22Rv1 (cell line): ENCODE measurements at regions not wholly inside any gene's neighbourhood (a gene's known extent, or its start where the extent isn't known, plus 50 kb on each side); places are given as distances from the start of the nearest gene placed in this dataset.

Experiments used
- H3K27ac ChIP-seq: fragments of 450-650 bp; 2 replicates; pipeline ENCODE4 v1.5.1; 2017
- ZFX ChIP-seq: fragments of 450-650 bp; IDR thresholded peaks from 2 replicates; pipeline ENCODE4 v1.6.1; 2017; ENCODE audit warnings: antibody characterized with exemption, borderline replicate concordance
- TF ChIP-seq, protein P1 (sequence below): fragments of 450-650 bp; IDR thresholded peaks from 2 replicates; pipeline ENCODE4 v1.5.1; 2017; ENCODE audit warnings: mild to moderate bottlenecking

DNA sequence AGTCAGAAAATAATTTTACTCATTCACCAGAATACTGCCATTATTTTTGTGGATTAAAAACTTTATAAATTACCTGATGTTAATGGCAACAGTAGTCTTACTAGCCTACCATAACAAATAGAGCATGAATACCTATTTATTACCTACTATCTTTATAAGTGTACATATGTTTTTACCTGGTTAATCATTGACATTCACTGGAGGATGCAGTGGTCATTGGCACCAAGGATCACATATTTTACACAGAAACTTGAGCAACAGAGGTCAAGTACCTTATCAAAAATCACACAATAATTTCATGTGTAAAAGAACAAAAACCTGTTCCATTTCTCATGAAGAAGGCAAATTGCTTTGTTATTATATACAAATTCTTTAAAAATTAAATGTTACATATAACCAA is 1284.9 kb upstream of the NCAM2 start:
- TF ChIP-seq ZFX = no peak
- TF ChIP-seq, protein P1, sequence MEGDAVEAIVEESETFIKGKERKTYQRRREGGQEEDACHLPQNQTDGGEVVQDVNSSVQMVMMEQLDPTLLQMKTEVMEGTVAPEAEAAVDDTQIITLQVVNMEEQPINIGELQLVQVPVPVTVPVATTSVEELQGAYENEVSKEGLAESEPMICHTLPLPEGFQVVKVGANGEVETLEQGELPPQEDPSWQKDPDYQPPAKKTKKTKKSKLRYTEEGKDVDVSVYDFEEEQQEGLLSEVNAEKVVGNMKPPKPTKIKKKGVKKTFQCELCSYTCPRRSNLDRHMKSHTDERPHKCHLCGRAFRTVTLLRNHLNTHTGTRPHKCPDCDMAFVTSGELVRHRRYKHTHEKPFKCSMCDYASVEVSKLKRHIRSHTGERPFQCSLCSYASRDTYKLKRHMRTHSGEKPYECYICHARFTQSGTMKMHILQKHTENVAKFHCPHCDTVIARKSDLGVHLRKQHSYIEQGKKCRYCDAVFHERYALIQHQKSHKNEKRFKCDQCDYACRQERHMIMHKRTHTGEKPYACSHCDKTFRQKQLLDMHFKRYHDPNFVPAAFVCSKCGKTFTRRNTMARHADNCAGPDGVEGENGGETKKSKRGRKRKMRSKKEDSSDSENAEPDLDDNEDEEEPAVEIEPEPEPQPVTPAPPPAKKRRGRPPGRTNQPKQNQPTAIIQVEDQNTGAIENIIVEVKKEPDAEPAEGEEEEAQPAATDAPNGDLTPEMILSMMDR = no peak
- H3K27ac ChIP-seq = peak overlapping the region; percentile 60

DNA sequence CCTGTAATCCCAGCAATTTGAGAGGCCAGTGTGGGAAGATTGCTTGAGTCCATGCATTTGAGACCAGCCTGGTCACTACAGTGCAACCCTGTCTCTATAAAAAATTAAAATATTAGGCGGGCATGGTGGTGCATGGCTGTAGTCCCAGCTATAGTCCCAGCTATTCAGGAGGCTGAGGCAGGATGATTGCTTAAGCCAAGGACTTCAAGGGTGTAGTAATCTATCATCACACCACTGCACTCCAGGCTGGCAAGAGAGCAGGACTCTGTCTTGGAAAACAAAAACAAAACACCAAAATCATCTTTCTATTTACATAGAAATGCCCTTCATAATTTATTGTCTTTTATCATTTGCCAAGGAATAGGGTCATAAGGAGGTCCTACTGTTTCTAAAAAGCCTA is 1274.1 kb upstream of the NCAM2 start:
- H3K27ac ChIP-seq = no peak overlapping the region
- no peak for TF ChIP-seq ZFX
- TF ChIP-seq, protein P1 = no peak

DNA sequence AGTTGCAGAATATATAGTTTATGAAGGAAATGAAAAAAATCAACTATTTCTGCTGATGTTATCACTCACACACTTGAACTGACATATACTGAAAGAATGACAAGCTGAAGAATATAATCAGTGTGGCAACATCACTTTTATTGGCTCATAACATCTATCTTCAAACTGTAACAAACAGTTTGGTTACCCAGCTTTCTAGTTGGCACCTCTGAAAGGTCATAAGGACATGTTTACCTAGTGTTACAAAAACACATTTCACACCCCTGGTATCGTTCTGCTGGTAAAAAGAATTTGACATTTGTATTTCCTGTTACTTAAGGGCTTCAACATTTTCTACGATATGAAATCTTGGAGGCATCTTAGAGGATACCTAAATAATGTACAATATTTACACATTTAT is 1267.0 kb upstream of the NCAM2 start:
- TF ChIP-seq, protein P1 = no peak
- no peak for TF ChIP-seq ZFX
- H3K27ac ChIP-seq = no peak overlapping the region

DNA sequence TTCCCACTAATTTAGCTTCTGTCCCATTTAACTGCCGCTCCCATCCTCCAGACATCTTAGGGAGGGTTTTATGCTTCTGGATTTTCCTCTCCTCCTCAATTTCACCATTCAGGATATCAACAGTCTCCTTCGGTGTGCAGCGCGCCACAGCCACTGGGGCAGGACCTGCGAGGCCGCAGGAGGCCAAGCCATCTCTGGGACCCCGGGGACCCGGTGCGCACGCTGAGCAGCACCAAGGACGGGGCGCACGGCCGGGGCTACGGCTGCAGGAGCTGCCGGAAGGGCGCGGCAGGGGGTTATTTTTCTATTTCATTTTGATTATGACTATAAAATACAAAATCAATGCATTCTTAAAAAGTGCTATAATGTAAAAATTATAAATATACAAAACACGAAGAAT is 1238.4 kb upstream of the NCAM2 start:
- TF ChIP-seq ZFX = no peak
- TF ChIP-seq, protein P1 = no peak
- H3K27ac ChIP-seq = no peak overlapping the region

DNA sequence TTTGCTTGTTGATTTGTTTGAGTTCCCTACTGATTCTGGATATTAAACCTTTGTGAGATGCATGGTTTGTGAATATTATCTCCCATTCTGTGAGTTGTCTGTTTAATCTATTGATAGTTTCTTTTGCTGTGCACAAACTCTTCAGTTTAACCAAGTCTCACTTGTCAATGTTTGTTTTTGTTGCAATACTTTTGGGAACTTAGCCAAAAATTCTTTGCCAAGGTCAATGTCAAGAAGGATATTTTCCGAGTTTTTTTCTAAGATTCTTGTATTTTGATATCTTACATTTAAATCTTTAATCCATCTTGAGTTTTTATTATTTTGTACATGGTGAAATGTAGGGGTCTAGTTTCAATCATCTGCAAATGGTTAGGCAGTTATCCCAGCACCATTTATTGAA is 1230.7 kb upstream of the NCAM2 start:
- no peak overlapping the region for H3K27ac ChIP-seq
- TF ChIP-seq ZFX = no peak
- TF ChIP-seq, protein P1 = no peak

DNA sequence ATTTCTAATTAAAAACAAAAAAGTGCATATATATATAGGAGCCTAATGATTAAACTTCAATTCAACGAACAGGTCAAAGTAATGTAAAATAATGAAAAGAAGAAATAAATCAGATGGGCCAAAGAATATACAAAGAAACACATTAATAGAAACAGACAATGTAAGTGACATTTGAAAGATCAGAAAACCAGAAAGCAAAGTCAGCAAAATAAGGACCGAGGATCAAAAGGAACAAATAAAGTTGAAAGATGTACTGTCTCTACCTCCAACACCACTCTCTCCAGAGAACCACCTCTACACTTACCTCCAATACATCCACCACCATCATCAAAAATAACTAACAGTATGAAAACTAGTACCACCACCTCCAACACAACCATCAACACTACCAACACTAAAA is 1226.3 kb upstream of the NCAM2 start:
- no peak overlapping the region for H3K27ac ChIP-seq
- no peak for TF ChIP-seq ZFX
- TF ChIP-seq, protein P1 = no peak

DNA sequence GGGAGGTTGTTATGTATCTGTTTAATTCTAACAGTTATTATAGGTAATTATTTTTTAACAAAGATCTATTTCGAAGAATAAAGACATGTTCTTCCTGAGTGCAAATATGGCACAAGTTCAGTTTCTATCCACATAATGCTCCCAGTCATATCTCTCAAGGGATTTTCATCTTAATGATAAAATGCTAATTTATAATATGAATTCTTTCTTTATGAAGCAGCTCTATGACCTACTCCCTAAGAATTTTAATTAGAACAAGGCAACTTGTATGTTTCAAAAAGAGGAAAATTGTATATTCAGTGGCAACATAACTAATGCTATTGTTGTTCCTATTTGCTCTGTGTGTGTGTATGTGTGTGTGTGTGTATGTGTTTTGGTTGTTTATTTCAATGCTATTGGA is 1222.1 kb upstream of the NCAM2 start:
- TF ChIP-seq ZFX = no peak
- TF ChIP-seq, protein P1 = no peak
- no peak overlapping the region for H3K27ac ChIP-seq
